AG08395 (cell line): ENCODE measurements at regions not wholly inside any gene's neighbourhood (a gene's known extent, or its start where the extent isn't known, plus 50 kb on each side); places are given as distances from the start of the nearest gene placed in this dataset.
"Not testable (repeated sequence)": the region's sequence is repeated elsewhere in the genome, so short reads cannot be mapped to it uniquely, and the experiment has no call there.

Source experiments
- DNase-seq: peaks from one replicate; pipeline ENCODE4 v3.0.0; 2012; ENCODE audit warnings: mixed read lengths, low spot score

- not testable (repeated sequence) for DNase-seq
Observed at GRCh38 chr12:131341608-131342007, 369.3 kb upstream of the SFSWAP start.

GRCh38 chr12:131343436-131343835 lies 367.5 kb upstream of the SFSWAP start:
- DNase-seq: not testable (repeated sequence)

- DNase-seq: not testable (repeated sequence)
Observed at GRCh38 chr12:131344715-131345520, 366.0 kb upstream of the SFSWAP start.

GRCh38 chr12:131345521-131346436 lies 365.1 kb upstream of the SFSWAP start:
- DNase-seq: no peak

- no peak for DNase-seq
Observed at GRCh38 chr12:131346555-131347344, 364.1 kb upstream of the SFSWAP start.

GRCh38 chr12:131347345-131347714 lies 363.6 kb upstream of the SFSWAP start:
- no peak for DNase-seq

- DNase-seq: no peak
Observed at GRCh38 chr12:131347732-131348131, 363.2 kb upstream of the SFSWAP start.

- no peak for DNase-seq
Observed at GRCh38 chr12:131348231-131348630, 362.7 kb upstream of the SFSWAP start.

GRCh38 chr12:131348646-131349045 lies 362.2 kb upstream of the SFSWAP start:
- DNase-seq: no peak

GRCh38 chr12:131349397-131350127 lies 361.3 kb upstream of the SFSWAP start:
- DNase-seq: no peak

- no peak for DNase-seq
Observed at GRCh38 chr12:131350943-131351318, 360.0 kb upstream of the SFSWAP start.

- DNase-seq: no peak
Observed at GRCh38 chr12:131351319-131352028, 359.4 kb upstream of the SFSWAP start.

- no peak for DNase-seq
Observed at GRCh38 chr12:131352296-131352900, 358.5 kb upstream of the SFSWAP start.

- DNase-seq: no peak
Observed at GRCh38 chr12:131353376-131353775, 357.5 kb upstream of the SFSWAP start.

- no peak for DNase-seq
Observed at GRCh38 chr12:131353826-131354225, 357.1 kb upstream of the SFSWAP start.

GRCh38 chr12:131355361-131356245 lies 355.3 kb upstream of the SFSWAP start:
- DNase-seq: no peak

GRCh38 chr12:131356485-131357184 lies 354.3 kb upstream of the SFSWAP start:
- no peak for DNase-seq

GRCh38 chr12:131357185-131357747 lies 353.6 kb upstream of the SFSWAP start:
- DNase-seq: no peak
